ENCODE measurements at regions not wholly inside any gene's neighbourhood (a gene's known extent, or its start where the extent isn't known, plus 50 kb on each side); places are given as distances from the start of the nearest gene placed in this dataset.

DNA sequence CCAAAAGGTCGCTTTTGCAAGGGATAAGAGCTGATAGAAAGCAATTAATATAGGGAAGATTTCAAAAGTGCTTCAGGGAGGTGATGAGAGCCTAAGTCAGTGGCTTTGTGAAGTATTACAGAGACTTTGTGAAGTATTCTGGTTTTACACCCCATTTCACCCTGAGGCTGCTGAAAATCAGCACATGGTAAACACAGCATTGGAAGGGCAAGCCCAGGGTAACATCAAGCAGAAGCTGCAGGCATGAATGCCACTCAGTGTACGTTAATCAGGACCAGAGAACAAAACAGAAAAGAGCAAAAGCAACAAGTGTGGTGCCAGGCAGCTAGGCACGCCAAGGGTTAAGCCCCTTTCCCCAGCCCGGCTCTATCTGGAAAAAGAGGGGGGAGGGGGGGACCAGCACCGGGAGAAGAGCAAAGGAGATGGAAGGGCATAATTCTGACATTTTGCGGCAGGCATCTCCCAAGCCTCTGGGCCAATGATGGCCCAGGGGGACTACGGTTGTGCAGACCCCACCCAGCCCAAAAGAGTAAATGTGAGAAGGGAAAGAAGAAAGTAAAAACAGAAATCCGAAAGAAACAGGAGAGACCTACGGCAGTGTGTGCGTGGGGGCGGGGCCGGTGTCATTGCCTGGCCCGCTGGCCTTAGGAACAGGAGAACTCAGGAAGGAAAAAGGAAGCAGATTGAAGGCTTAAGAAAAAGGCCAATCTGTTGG lies 58.9 kb downstream of the DHRS2 start:
- peak; percentile 1 for DNase-seq (ENCODE audit: low spot score)
- in situ Hi-C loops (cut with HindIII; ENCODE audit: low sequenced_read_pairs) = no loop called here

DNA sequence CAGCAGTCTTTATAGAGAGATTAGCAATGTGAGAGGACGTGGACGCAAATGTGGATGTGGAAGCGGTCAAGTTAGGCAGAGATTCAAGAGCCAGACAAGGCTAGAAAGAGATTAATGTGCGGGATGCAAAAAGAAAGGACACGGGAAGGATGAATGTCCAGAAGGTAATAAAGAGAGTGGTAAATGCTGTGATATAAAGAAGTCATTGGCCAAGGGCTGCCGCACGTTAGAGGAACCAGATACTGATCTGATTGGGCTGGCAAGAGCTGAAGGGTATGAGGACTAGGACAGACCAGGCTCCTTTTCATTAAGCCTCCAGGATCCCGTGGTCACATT lies 59.5 kb downstream of the DHRS2 start:
- no peak for DNase-seq (ENCODE audit: low spot score)
- in situ Hi-C loops (cut with HindIII; ENCODE audit: low sequenced_read_pairs) = no loop called here

DNA sequence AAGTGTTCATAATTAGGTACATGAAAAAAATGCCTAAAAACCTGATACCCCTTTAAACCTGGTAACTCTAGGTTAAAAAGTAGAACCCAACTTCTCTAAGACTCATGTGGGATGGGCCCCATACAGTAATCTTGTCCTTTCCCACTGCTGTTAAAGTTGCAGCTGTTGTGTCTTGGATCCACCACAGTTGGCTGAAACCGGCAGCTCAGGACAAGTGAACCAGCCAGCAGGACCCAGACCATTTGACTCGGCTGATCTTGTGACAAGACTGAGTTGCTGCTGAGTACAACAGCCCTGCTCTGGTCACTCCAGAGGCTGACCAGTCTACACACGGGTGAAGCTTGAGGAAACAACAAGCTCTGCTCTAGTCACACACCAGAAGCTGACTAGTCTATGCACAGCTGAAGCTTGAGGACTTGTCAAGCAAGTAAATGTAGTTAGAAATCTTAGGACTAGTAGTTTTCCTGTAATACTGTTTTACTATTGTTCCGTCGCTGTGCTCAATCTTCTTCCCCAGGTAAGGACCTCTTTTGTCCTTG lies 60.6 kb downstream of the DHRS2 start:
- in situ Hi-C loops (cut with HindIII; ENCODE audit: low sequenced_read_pairs) = no loop called here
- no peak for DNase-seq (ENCODE audit: low spot score)

DNA sequence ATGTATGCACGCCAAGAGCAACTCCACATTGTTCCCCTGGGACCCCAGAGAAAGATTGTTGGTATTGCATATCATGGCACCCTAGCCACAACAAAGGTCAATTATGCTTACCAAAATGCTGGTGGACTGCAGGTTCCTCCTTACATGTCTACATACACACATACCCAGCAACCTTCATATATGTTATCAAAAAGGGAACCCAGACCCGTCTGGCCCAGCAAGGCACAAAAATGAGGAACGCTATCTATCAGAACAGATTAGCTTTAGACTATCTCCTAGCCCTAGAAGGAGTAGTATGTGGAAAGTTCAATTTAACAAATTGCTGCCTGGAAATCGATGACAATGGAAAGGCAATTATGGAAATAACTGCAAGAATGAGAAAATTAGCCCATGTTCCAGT lies 61.5 kb downstream of the DHRS2 start:
- in situ Hi-C loops (cut with HindIII; ENCODE audit: low sequenced_read_pairs) = no loop called here
- no peak for DNase-seq (ENCODE audit: low spot score)

DNA sequence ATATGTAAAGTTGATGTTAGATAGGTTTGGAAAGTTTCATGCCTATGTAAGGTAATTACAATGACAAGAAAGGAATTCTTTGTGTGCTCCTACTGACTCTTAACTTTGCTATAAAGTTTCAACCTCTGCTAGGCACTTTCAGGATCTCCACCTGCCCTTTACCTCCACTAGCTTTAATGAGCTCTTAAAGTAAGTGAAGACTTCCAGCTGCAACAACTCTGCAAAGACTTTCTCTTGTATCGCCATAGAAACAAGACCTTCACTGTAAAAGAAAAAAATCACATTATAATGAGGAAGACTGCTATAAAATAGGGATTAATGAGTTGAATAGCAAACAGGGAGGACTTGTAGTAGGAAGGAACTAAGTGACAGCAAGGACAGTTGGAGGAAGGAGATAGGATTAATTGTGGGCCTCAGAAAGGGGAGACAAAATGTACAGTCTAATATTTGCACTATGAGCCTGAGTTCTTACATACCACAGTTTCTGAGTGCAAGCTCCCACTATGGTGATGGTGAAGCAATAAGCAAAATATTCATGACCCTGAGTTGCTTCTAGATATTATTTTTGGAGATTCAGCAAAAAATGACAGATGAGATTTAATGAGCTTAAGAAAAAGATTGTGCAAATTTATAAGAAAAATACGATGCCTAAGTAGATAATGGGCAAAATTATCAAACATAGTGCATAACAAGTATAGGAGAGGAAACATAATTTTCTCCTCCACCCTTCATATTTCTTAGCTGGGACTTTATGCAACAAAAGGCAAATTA lies 66.7 kb downstream of the DHRS2 start:
- no peak for DNase-seq (ENCODE audit: low spot score)
- in situ Hi-C loops (cut with HindIII; ENCODE audit: low sequenced_read_pairs) = no loop called here

- DNase-seq (ENCODE audit: low spot score) = no peak
- in situ Hi-C loops (cut with HindIII; ENCODE audit: low sequenced_read_pairs) = no loop called here
Measured at GRCh38 chr14:23704890-23705289, 68.7 kb downstream of the DHRS2 start.

- no peak for DNase-seq (ENCODE audit: low spot score)
- in situ Hi-C loops (cut with HindIII; ENCODE audit: low sequenced_read_pairs) = no loop called here
Measured at GRCh38 chr14:23707415-23707814, 71.3 kb downstream of the DHRS2 start.

DNA sequence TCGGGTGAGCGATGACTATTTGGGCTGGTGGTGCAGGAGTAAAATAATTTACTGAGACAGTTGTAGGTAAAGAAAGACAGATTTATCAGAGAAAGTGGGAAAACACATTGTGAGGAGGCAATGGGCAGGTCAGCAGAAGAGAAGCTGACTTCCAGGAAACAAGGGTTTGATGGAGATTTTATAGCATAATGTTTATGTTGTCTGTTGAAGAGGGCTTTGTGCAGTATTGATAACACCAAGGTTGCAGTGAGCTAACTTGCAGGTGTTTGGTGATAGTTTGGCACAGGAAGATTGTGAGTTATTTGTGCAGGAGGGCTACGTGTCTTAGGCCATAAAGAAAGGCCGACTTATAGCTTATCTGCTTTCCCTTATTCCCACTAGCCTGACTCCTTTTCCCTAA lies 72.2 kb downstream of the DHRS2 start:
- DNase-seq (ENCODE audit: low spot score) = no peak
- in situ Hi-C loops (cut with HindIII; ENCODE audit: low sequenced_read_pairs) = no loop called here

DNA sequence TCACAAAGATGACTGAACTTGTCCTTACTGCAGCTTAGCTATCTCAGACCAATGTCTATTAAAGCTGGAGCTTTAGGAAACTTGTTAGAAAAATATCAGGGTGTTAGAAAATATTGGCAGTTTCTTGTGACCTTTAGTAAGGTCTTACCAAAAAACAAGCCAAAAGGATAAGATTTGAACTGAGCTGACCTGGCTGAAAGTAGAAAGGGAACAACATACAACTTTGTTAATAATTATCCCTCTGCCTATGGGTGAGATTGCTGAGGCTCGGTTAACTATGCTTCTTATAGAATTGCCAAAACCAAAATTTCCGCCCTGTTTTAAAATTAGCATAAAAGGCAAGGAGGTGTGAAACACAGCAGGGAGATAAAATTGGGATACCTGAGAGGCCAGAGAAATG lies 73.8 kb downstream of the DHRS2 start:
- no peak for DNase-seq (ENCODE audit: low spot score)
- in situ Hi-C loops (cut with HindIII; ENCODE audit: low sequenced_read_pairs) = no loop called here

DNA sequence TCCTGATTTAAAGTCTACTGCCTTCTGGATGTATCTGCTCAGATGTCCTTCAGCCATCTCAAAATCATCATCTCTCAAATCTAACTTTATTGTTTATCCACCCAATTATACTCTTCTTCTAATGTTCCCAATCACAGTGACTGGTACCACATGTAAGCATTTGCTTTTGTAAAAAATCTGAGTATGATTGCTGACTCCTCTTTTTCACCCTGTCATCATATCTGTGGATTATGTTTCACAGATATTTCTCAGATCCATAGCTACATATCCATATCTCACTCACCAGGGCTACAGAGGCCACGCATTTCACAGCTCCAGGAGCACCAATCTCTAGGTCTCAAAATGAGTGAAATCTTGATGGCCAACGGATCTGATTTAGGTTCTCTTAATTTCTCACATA lies 76.1 kb downstream of the DHRS2 start:
- in situ Hi-C loops (cut with HindIII; ENCODE audit: low sequenced_read_pairs) = no loop called here
- no peak for DNase-seq (ENCODE audit: low spot score)

GRCh38 chr14:23719225-23719985 lies 83.2 kb downstream of the DHRS2 start:
- in situ Hi-C loops (cut with HindIII; ENCODE audit: low sequenced_read_pairs) = no loop called here

GRCh38 chr14:23722675-23723074 lies 86.5 kb downstream of the DHRS2 start:
- in situ Hi-C loops (cut with HindIII; ENCODE audit: low sequenced_read_pairs) = no loop called here
- DNase-seq (ENCODE audit: low spot score) = no peak

More at GRCh38 chr14:23719225-23719985, 83.2 kb downstream of the DHRS2 start:
- DNase-seq (ENCODE audit: low spot score) = no peak

GRCh38 chr14:23723911-23724310 lies 87.7 kb downstream of the DHRS2 start:
- no peak for DNase-seq (ENCODE audit: low spot score)
- in situ Hi-C loops (cut with HindIII; ENCODE audit: low sequenced_read_pairs) = no loop called here

DNA sequence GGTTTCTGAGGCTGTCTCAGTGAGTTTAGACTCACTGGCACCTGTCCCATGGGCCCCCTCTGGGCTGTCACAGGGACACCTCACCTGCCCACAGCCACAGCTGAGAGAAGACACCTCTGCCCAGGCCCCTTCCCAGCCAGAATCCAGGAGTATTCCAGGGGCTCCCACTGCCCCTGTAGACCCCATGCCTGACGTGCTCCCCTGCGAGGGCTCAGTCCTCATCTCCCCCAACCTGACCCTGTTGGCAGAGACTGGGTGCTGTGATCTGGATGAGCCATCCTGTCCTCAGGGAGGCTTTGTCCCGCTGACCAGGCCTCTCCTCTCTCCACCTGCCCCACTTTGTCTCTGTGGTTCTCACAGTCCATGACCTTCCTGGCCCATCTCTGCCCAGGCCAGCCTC lies 89.4 kb downstream of the DHRS2 start:
- in situ Hi-C loops (cut with HindIII; ENCODE audit: low sequenced_read_pairs) = no loop called here
- DNase-seq (ENCODE audit: low spot score) = no peak

- in situ Hi-C loops (cut with HindIII; ENCODE audit: low sequenced_read_pairs) = no loop called here
Measured at GRCh38 chr14:23725980-23726710, 90.0 kb downstream of the DHRS2 start.

GRCh38 chr14:23727566-23728335 lies 91.6 kb downstream of the DHRS2 start:
- in situ Hi-C loops (cut with HindIII; ENCODE audit: low sequenced_read_pairs) = no loop called here
- DNase-seq (ENCODE audit: low spot score) = peak; percentile 15

More at GRCh38 chr14:23725980-23726710, 90.0 kb downstream of the DHRS2 start:
- no peak for DNase-seq (ENCODE audit: low spot score)

DNA sequence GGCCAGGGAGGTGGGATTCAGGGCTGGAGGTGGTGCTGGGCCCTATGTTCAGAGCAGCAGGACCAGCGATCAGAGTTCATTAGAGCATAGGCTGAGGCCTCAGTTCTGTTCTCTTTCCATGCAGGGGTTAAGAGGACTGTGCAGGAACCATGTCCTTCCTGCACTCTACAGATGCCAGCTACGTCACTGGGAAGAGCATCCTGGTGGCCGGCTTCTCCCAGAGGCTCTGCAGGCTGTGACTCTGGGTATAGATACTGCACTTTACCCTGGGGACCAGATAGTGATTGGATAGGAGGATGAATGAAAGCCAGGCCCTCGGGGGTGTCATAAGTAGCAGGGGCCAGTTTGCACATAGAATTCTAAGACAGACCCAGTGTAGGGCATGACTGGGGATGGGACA lies 92.6 kb downstream of the DHRS2 start:
- in situ Hi-C loops (cut with HindIII; ENCODE audit: low sequenced_read_pairs) = no loop called here
- no peak for DNase-seq (ENCODE audit: low spot score)

- no peak for DNase-seq (ENCODE audit: low spot score)
- in situ Hi-C loops (cut with HindIII; ENCODE audit: low sequenced_read_pairs) = no loop called here
Measured at GRCh38 chr14:23729720-23730387, 93.7 kb downstream of the DHRS2 start.
